NB4 (cell line): ENCODE measurements at regions not wholly inside any gene's neighbourhood (a gene's known extent, or its start where the extent isn't known, plus 50 kb on each side); places are given as distances from the start of the nearest gene placed in this dataset.

Source experiments
- DNase-seq: peaks from one replicate; pipeline ENCODE4 v3.0.0; 2010; ENCODE audit warnings: low read depth
- H3K4me3 ChIP-seq: one replicate; pipeline ENCODE4 v1.5.1; 2011; ENCODE audit warnings: mild to moderate bottlenecking, low read depth, low read length, moderate library complexity
- CTCF ChIP-seq: IDR thresholded peaks from one replicate; pipeline ENCODE4 v1.5.1; 2012; ENCODE audit warnings: low read depth, low read length
- MAX ChIP-seq: IDR thresholded peaks from 2 replicates; pipeline ENCODE4 v1.6.1; 2011; ENCODE audit warnings: low read depth, low read length
- MYC ChIP-seq: IDR thresholded peaks from 2 replicates; pipeline ENCODE4 v1.6.1; 2011; ENCODE audit warnings: low read depth, low read length
- POLR2A ChIP-seq: IDR thresholded peaks from 2 replicates; pipeline ENCODE4 v1.6.1; 2011; ENCODE audit warnings: mild to moderate bottlenecking; ENCODE audit not compliant: insufficient read length; ENCODE audit errors: extremely low read depth

- H3K4me3 ChIP-seq, result no peak overlapping the region
- no peak for DNase-seq
- TF ChIP-seq CTCF, result no peak
- no peak for TF ChIP-seq MAX
- TF ChIP-seq POLR2A, result no peak
- no peak for TF ChIP-seq MYC
Observed at GRCh38 chr4:13219971-13220370, 264.2 kb downstream of the RAB28 start.

GRCh38 chr4:13218326-13218958 lies 265.7 kb downstream of the RAB28 start:
- no peak for DNase-seq
- TF ChIP-seq MYC (no peak), MAX (no peak), CTCF (no peak), POLR2A (no peak)
- H3K4me3 ChIP-seq, result no peak overlapping the region

GRCh38 chr4:13215560-13215959 lies 268.6 kb downstream of the RAB28 start:
- DNase-seq, result no peak
- no peak for TF ChIP-seq POLR2A
- TF ChIP-seq MYC, result no peak
- no peak for TF ChIP-seq MAX
- no peak for TF ChIP-seq CTCF
- no peak overlapping the region for H3K4me3 ChIP-seq

- no peak for DNase-seq
- no peak overlapping the region for H3K4me3 ChIP-seq
- TF ChIP-seq POLR2A, result no peak
- TF ChIP-seq MAX, result no peak
- TF ChIP-seq CTCF, result no peak
- no peak for TF ChIP-seq MYC
Observed at GRCh38 chr4:13212936-13213335, 271.2 kb downstream of the RAB28 start.

GRCh38 chr4:13209600-13209999 lies 274.5 kb downstream of the RAB28 start:
- DNase-seq, result no peak
- H3K4me3 ChIP-seq, result no peak overlapping the region
- TF ChIP-seq MAX (no peak), MYC (no peak)

GRCh38 chr4:13208558-13209193 lies 275.5 kb downstream of the RAB28 start:
- TF ChIP-seq POLR2A, result no peak
- no peak for TF ChIP-seq MYC
- no peak for TF ChIP-seq CTCF
- no peak for TF ChIP-seq MAX
- no peak overlapping the region for H3K4me3 ChIP-seq
- no peak for DNase-seq
